ENCODE measurements at regions not wholly inside any gene's neighbourhood (a gene's known extent, or its start where the extent isn't known, plus 50 kb on each side); places are given as distances from the start of the nearest gene placed in this dataset.

- TF ChIP-seq CTCF (IDR thresholded peaks at IDR 0.05): no peak
- TF ChIP-seq POLR2AphosphoS5 (IDR thresholded peaks at IDR 0.05): no peak
- TF ChIP-seq POLR2A (IDR thresholded peaks at IDR 0.05): no peak
Measured at GRCh38 chr6:16060039-16060438, 68.8 kb upstream of the MYLIP start.

All from breast epithelium (tissue), 3 donors.